CD4-positive, CD25-positive, alpha-beta regulatory T cell (primary cell): ENCODE measurements at regions not wholly inside any gene's neighbourhood (a gene's known extent, or its start where the extent isn't known, plus 50 kb on each side); places are given as distances from the start of the nearest gene placed in this dataset.

Experiments used
- ATAC-seq, 2 donors: fragments of 150-1000 bp; cut with Tn5 transposase; one replicate each; pipeline ENCODE4 v1.10.0; 2021; ENCODE audit warnings: low read depth in 2 of 2, moderate number of reproducible peaks in 2 of 2, moderate library complexity in 1 of 2
- DNase-seq, 3 donors: peaks; one replicate each; pipeline versions ENCODE4 v3.0.0 to v3.0.0-alpha.2; 2012 to 2022; ENCODE audit warnings: mixed read lengths in 1 of 3
- H3K27ac ChIP-seq: one replicate; pipeline ENCODE4 v1.7.0; 2013; ENCODE audit warnings: mild to moderate bottlenecking, low read length; ENCODE audit not compliant: insufficient read depth, poor library complexity, severe bottlenecking
- H3K27me3 ChIP-seq: one replicate; pipeline ENCODE4 v1.7.0; 2013; ENCODE audit warnings: low read length; ENCODE audit not compliant: control insufficient read depth, insufficient read depth
- H3K36me3 ChIP-seq: one replicate; pipeline ENCODE4 v1.7.0; 2013; ENCODE audit warnings: mild to moderate bottlenecking, low read length, moderate library complexity; ENCODE audit not compliant: control insufficient read depth, insufficient read depth
- H3K4me1 ChIP-seq: 2 replicates; pipeline ENCODE4 v1.7.0; 2013; ENCODE audit warnings: mild to moderate bottlenecking, low read length; ENCODE audit not compliant: insufficient read depth, control insufficient read depth, poor library complexity, severe bottlenecking
- H3K4me3 ChIP-seq: one replicate; pipeline ENCODE4 v1.7.0; 2013; ENCODE audit warnings: low read depth, mild to moderate bottlenecking, low read length, moderate library complexity
- H3K9me3 ChIP-seq, 2 experiments: 1 replicate in 1 of 2; 2 replicates in 1 of 2; pipeline ENCODE4 v1.7.0; 2013; ENCODE audit warnings: low read length in 2 of 2, mild to moderate bottlenecking in 1 of 2, moderate library complexity in 1 of 2; ENCODE audit not compliant: control insufficient read depth in 2 of 2
- H3K27ac Mint-ChIP-seq, 3 donors: one replicate each; pipeline ENCODE4 v1.8.0; 2020 to 2022; ENCODE audit warnings: mild to moderate bottlenecking in 3 of 3, mixed read lengths in 3 of 3, moderate library complexity in 2 of 3
- H3K27me3 Mint-ChIP-seq: one replicate; pipeline ENCODE4 v1.8.0; 2022; ENCODE audit warnings: mild to moderate bottlenecking, mixed read lengths
- H3K36me3 Mint-ChIP-seq: one replicate; pipeline ENCODE4 v1.8.0; 2020; ENCODE audit warnings: mixed read lengths
- H3K4me1 Mint-ChIP-seq, 4 donors: one replicate each; pipeline ENCODE4 v1.8.0; 2020 to 2022; ENCODE audit warnings: mixed read lengths in 4 of 4, mild to moderate bottlenecking in 1 of 4
- H3K4me3 Mint-ChIP-seq, 4 donors: one replicate each; pipeline ENCODE4 v1.8.0; 2020 to 2022; ENCODE audit warnings: mild to moderate bottlenecking in 4 of 4, mixed read lengths in 4 of 4, moderate library complexity in 3 of 4
- H3K9me3 Mint-ChIP-seq, 7 donors: one replicate each; pipeline ENCODE4 v1.8.0; 2020 to 2022; ENCODE audit warnings: mixed read lengths in 7 of 7, mild to moderate bottlenecking in 3 of 7, moderate library complexity in 2 of 7

GRCh38 chr10:60454336-60454735 lies 64.7 kb upstream of the ANK3 start:
- Histone ChIP-seq H3K9me3 (no peaks in the 10 kb centered on the region), H3K4me3 (no peak overlapping the region), H3K4me1 (no peaks in the 10 kb centered on the region), H3K27ac (no peak overlapping the region), H3K36me3 (no peaks in the 10 kb centered on the region), H3K27me3 (no peaks in the 10 kb centered on the region)
- no peaks in the 10 kb centered on the region for H3K9me3 Mint-ChIP-seq
- H3K4me1 Mint-ChIP-seq = no peaks in the 10 kb centered on the region
- ATAC-seq (no peak), DNase-seq (no peak)
- H3K27me3 Mint-ChIP-seq = no peaks in the 10 kb centered on the region
- H3K4me3 Mint-ChIP-seq = no peak overlapping the region
- no peaks in the 10 kb centered on the region for H3K36me3 Mint-ChIP-seq
- no peak overlapping the region for H3K27ac Mint-ChIP-seq

GRCh38 chr10:60453036-60453435 lies 63.4 kb upstream of the ANK3 start:
- Mint-ChIP-seq H3K27ac (no peak overlapping the region), H3K4me1 (no peaks in the 10 kb centered on the region), H3K36me3 (no peaks in the 10 kb centered on the region), H3K4me3 (no peak overlapping the region), H3K27me3 (no peaks in the 10 kb centered on the region), H3K9me3 (no peaks in the 10 kb centered on the region)
- H3K9me3 ChIP-seq = no peaks in the 10 kb centered on the region
- ATAC-seq = no peak
- no peaks in the 10 kb centered on the region for H3K36me3 ChIP-seq
- no peak overlapping the region for H3K4me3 ChIP-seq
- H3K27ac ChIP-seq = no peak overlapping the region
- no peaks in the 10 kb centered on the region for H3K27me3 ChIP-seq
- no peak for DNase-seq
- no peaks in the 10 kb centered on the region for H3K4me1 ChIP-seq

GRCh38 chr10:60450291-60450690 lies 60.6 kb upstream of the ANK3 start:
- H3K4me3 Mint-ChIP-seq = no peak overlapping the region
- H3K36me3 Mint-ChIP-seq = no peaks in the 10 kb centered on the region
- ATAC-seq (no peak), DNase-seq (no peak)
- Histone ChIP-seq H3K4me3 (no peak overlapping the region), H3K9me3 (no peaks in the 10 kb centered on the region), H3K27ac (no peak overlapping the region), H3K27me3 (no peaks in the 10 kb centered on the region), H3K36me3 (no peaks in the 10 kb centered on the region), H3K4me1 (no peaks in the 10 kb centered on the region)
- H3K27me3 Mint-ChIP-seq = no peaks in the 10 kb centered on the region
- H3K4me1 Mint-ChIP-seq = peaks cover 0 to 5% (median 1%) of the 10 kb centered on the region in 4 donors
- no peak overlapping the region for H3K27ac Mint-ChIP-seq
- H3K9me3 Mint-ChIP-seq = no peaks in the 10 kb centered on the region

DNA sequence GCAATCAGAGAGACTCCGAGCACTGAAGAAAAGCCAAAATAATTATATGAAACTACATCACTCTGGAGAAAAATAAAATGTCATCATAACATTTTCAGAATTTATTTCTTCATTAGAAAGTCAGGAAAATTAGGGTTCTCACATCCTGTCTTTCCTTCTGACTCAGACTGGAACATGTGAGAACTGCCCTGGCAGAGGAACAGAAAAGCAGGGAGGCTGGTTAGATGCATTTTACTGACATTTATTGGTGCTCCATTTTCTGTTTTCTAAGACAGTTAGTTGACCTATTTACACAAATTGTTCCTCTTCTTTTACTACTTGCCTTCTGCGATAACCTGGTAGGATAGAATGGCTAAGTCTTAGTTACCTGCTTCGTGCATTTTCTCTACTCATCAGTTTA lies 58.6 kb upstream of the ANK3 start:
- no peak overlapping the region for H3K4me3 ChIP-seq
- no peaks in the 10 kb centered on the region for H3K9me3 ChIP-seq
- no peaks in the 10 kb centered on the region for H3K4me1 ChIP-seq
- Mint-ChIP-seq H3K27me3 (no peaks in the 10 kb centered on the region), H3K4me1 (peaks cover 0 to 5% (median 1%) of the 10 kb centered on the region in 4 donors), H3K27ac (no peak overlapping the region), H3K4me3 (no peak overlapping the region), H3K9me3 (no peaks in the 10 kb centered on the region), H3K36me3 (no peaks in the 10 kb centered on the region)
- H3K27ac ChIP-seq = no peak overlapping the region
- DNase-seq (no peak), ATAC-seq (no peak)
- no peaks in the 10 kb centered on the region for H3K36me3 ChIP-seq
- H3K27me3 ChIP-seq = no peaks in the 10 kb centered on the region

GRCh38 chr10:60446851-60447250 lies 57.2 kb upstream of the ANK3 start:
- no peaks in the 10 kb centered on the region for H3K9me3 Mint-ChIP-seq
- Histone ChIP-seq H3K36me3 (no peaks in the 10 kb centered on the region), H3K27me3 (no peaks in the 10 kb centered on the region), H3K4me1 (no peaks in the 10 kb centered on the region), H3K27ac (no peak overlapping the region), H3K9me3 (no peaks in the 10 kb centered on the region), H3K4me3 (no peak overlapping the region)
- H3K36me3 Mint-ChIP-seq = no peaks in the 10 kb centered on the region
- no peak for ATAC-seq
- DNase-seq = peak in 1 of 3 donors; percentile 27
- H3K27me3 Mint-ChIP-seq = no peaks in the 10 kb centered on the region
- H3K4me1 Mint-ChIP-seq = peaks cover 0 to 5% (median 1%) of the 10 kb centered on the region in 4 donors
- peak overlapping the region in 1 of 3 donors; percentile 40 for H3K27ac Mint-ChIP-seq
- H3K4me3 Mint-ChIP-seq = no peak overlapping the region

DNA sequence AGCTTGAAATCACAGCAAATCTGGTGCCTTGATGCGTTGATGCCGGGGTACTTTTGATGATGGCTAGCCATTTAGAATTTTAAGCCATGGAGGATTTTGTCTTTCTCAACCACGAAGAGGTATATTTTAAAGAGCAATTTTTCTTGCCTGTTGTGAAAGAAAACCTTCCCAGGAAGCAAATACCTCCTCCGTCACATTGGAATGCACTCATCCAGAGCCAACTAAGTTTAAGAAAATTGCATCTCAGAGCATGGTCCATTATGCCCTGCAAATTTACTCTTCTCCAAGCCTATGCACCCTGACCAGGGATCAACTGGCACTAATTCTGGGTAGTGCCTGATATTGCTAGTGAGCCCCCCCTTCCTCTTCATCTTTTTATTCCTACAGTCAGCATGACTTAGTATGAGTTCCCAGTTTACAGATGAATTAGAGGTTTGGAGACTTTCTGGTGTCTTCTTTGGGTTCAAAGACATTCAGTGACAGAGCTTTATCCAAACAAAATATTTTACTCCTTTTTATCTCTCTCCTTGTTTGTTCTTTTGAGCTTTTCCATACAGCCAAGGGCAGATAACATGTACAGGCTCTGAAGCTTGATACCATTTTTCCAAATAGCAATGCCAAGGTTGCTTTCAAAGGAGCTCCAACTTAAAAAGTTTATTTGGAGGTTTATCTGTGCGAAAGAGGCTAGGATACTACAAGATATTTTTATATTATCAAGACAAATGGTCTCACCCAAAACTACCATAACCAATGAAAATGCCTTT lies 56.6 kb upstream of the ANK3 start:
- Histone ChIP-seq H3K27me3 (no peaks in the 10 kb centered on the region), H3K4me3 (no peak overlapping the region), H3K36me3 (no peaks in the 10 kb centered on the region), H3K4me1 (no peaks in the 10 kb centered on the region), H3K9me3 (no peaks in the 10 kb centered on the region), H3K27ac (no peak overlapping the region)
- peaks cover 0 to 5% (median 1%) of the 10 kb centered on the region in 4 donors for H3K4me1 Mint-ChIP-seq
- H3K36me3 Mint-ChIP-seq = no peaks in the 10 kb centered on the region
- no peak for ATAC-seq
- H3K4me3 Mint-ChIP-seq = no peak overlapping the region
- no peak overlapping the region for H3K27ac Mint-ChIP-seq
- H3K9me3 Mint-ChIP-seq = no peaks in the 10 kb centered on the region
- no peaks in the 10 kb centered on the region for H3K27me3 Mint-ChIP-seq
- no peak for DNase-seq

- Mint-ChIP-seq H3K36me3 (no peaks in the 10 kb centered on the region), H3K4me1 (peaks cover 0 to 5% (median 1%) of the 10 kb centered on the region in 4 donors), H3K27me3 (no peaks in the 10 kb centered on the region), H3K9me3 (no peaks in the 10 kb centered on the region), H3K27ac (no peak overlapping the region), H3K4me3 (no peak overlapping the region)
- H3K9me3 ChIP-seq = no peaks in the 10 kb centered on the region
- no peaks in the 10 kb centered on the region for H3K36me3 ChIP-seq
- ATAC-seq (no peak), DNase-seq (peak in 1 of 3 donors; percentile 2)
- H3K27me3 ChIP-seq = no peaks in the 10 kb centered on the region
- no peak overlapping the region for H3K4me3 ChIP-seq
- H3K4me1 ChIP-seq = no peaks in the 10 kb centered on the region
- no peak overlapping the region for H3K27ac ChIP-seq
Measured at GRCh38 chr10:60444494-60445064, 54.9 kb upstream of the ANK3 start.

- H3K4me3 Mint-ChIP-seq = no peak overlapping the region
- no peaks in the 10 kb centered on the region for H3K27me3 ChIP-seq
- no peaks in the 10 kb centered on the region for H3K27me3 Mint-ChIP-seq
- H3K9me3 ChIP-seq = no peaks in the 10 kb centered on the region
- H3K4me1 Mint-ChIP-seq = peaks cover 0 to 5% (median 1%) of the 10 kb centered on the region in 4 donors
- H3K27ac ChIP-seq = no peak overlapping the region
- no peaks in the 10 kb centered on the region for H3K36me3 ChIP-seq
- no peak overlapping the region for H3K4me3 ChIP-seq
- H3K4me1 ChIP-seq = no peaks in the 10 kb centered on the region
- ATAC-seq = no peak
- H3K36me3 Mint-ChIP-seq = no peaks in the 10 kb centered on the region
- no peaks in the 10 kb centered on the region for H3K9me3 Mint-ChIP-seq
- no peak overlapping the region for H3K27ac Mint-ChIP-seq
- DNase-seq = no peak
Measured at GRCh38 chr10:60443346-60443745, 53.7 kb upstream of the ANK3 start.
